ENCODE measurements at regions not wholly inside any gene's neighbourhood (a gene's known extent, or its start where the extent isn't known, plus 50 kb on each side); places are given as distances from the start of the nearest gene placed in this dataset.

GRCh38 chr1:96358057-96358456, 363.5 kb upstream of the PTBP2 start:
- Histone ChIP-seq H3K27me3 (ENCODE audit: insufficient read depth, low read length) (no peaks in the 10 kb centered on the region), H3K4me3 (ENCODE audit: insufficient read depth, low read length) (no peak overlapping the region), H3K4me1 (ENCODE audit: insufficient read depth, low read length) (peaks cover 25% of the 10 kb centered on the region), H3K4me2 (ENCODE audit: insufficient read depth, low read length) (no peak overlapping the region), H2AFZ (ENCODE audit: low read length) (no peak overlapping the region), H3K79me2 (ENCODE audit: insufficient read depth, low read length) (no peaks in the 10 kb centered on the region), H3K9me3 (ENCODE audit: low read depth, low read length) (no peaks in the 10 kb centered on the region), H3K36me3 (ENCODE audit: insufficient read depth, low read length) (no peaks in the 10 kb centered on the region), H4K20me1 (ENCODE audit: insufficient read depth, low read length) (no peaks in the 10 kb centered on the region), H3K27ac (ENCODE audit: low read depth, low read length) (no peak overlapping the region)
- DNase-seq (ENCODE audit: insufficient read length, low spot score, missing footprints) = no peak
- no peak for TF ChIP-seq CTCF (IDR thresholded peaks at IDR 0.05; ENCODE audit: extremely low read depth, low read depth, low read length)

DNA sequence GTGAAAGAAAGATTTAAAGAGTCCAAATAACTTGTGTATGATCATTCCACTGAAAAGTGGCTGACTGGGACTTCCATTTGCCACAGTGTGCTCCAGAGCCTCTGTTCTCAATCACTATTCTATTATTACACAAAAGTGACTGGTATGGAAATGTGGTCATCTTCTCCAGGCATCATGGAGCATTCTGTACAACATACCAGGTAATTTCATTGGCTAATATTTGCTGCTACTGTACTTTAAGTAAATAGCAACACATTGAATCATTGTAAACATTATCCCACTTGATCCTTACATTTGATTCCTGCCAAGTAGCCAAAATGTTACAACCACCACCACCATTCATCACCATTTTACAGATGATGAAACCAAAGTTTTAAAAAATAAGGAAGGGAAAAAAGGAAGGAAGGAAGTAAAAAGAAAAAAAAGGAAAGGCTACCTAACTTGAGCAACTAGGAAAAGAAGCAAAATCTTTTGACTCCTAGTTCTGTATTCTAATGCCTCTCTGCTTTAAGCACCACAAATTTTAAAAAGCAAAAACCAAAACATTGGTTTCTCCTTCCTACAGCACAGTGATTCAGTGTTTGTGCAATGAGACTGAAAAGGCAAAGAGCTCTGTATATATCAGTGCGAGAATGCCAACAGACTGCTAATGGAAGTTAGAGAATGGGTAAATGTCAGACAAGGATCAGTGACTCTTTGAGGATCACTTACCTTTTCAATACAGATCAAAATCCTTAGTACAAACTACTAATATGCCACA, 361.4 kb upstream of the PTBP2 start:
- H4K20me1 ChIP-seq (ENCODE audit: insufficient read depth, low read length) = no peaks in the 10 kb centered on the region
- H3K79me2 ChIP-seq (ENCODE audit: insufficient read depth, low read length) = no peaks in the 10 kb centered on the region
- H3K36me3 ChIP-seq (ENCODE audit: insufficient read depth, low read length) = no peaks in the 10 kb centered on the region
- H3K9me3 ChIP-seq (ENCODE audit: low read depth, low read length) = no peaks in the 10 kb centered on the region
- no peak for DNase-seq (ENCODE audit: insufficient read length, low spot score, missing footprints)
- no peak for TF ChIP-seq CTCF (IDR thresholded peaks at IDR 0.05; ENCODE audit: extremely low read depth, low read depth, low read length)
- no peak overlapping the region for H3K27ac ChIP-seq (ENCODE audit: low read depth, low read length)
- no peak overlapping the region for H3K4me3 ChIP-seq (ENCODE audit: insufficient read depth, low read length)
- H3K4me2 ChIP-seq (ENCODE audit: insufficient read depth, low read length) = no peak overlapping the region
- H2AFZ ChIP-seq (ENCODE audit: low read length) = no peak overlapping the region
- H3K27me3 ChIP-seq (ENCODE audit: insufficient read depth, low read length) = no peaks in the 10 kb centered on the region
- H3K4me1 ChIP-seq (ENCODE audit: insufficient read depth, low read length) = peaks cover 46% of the 10 kb centered on the region

GRCh38 chr1:96361271-96361856, 360.2 kb upstream of the PTBP2 start:
- Histone ChIP-seq H3K79me2 (ENCODE audit: insufficient read depth, low read length) (no peaks in the 10 kb centered on the region), H3K36me3 (ENCODE audit: insufficient read depth, low read length) (no peaks in the 10 kb centered on the region), H3K9me3 (ENCODE audit: low read depth, low read length) (no peaks in the 10 kb centered on the region), H3K27me3 (ENCODE audit: insufficient read depth, low read length) (no peaks in the 10 kb centered on the region), H3K27ac (ENCODE audit: low read depth, low read length) (no peak overlapping the region), H3K4me1 (ENCODE audit: insufficient read depth, low read length) (peaks cover 54% of the 10 kb centered on the region), H4K20me1 (ENCODE audit: insufficient read depth, low read length) (no peaks in the 10 kb centered on the region), H2AFZ (ENCODE audit: low read length) (no peak overlapping the region), H3K4me2 (ENCODE audit: insufficient read depth, low read length) (no peak overlapping the region), H3K4me3 (ENCODE audit: insufficient read depth, low read length) (no peak overlapping the region)
- TF ChIP-seq CTCF (IDR thresholded peaks at IDR 0.05; ENCODE audit: extremely low read depth, low read depth, low read length) = no peak
- DNase-seq (ENCODE audit: insufficient read length, low spot score, missing footprints) = no peak

- DNase-seq (ENCODE audit: insufficient read length, low spot score, missing footprints) = no peak
- TF ChIP-seq CTCF (IDR thresholded peaks at IDR 0.05; ENCODE audit: extremely low read depth, low read depth, low read length) = no peak
- H3K4me3 ChIP-seq (ENCODE audit: insufficient read depth, low read length) = no peak overlapping the region
Measured at GRCh38 chr1:96361961-96362360, 359.6 kb upstream of the PTBP2 start.

More at GRCh38 chr1:96361961-96362360, 359.6 kb upstream of the PTBP2 start:
- no peaks in the 10 kb centered on the region for H3K27me3 ChIP-seq (ENCODE audit: insufficient read depth, low read length)
- no peaks in the 10 kb centered on the region for H3K36me3 ChIP-seq (ENCODE audit: insufficient read depth, low read length)
- no peaks in the 10 kb centered on the region for H4K20me1 ChIP-seq (ENCODE audit: insufficient read depth, low read length)
- no peaks in the 10 kb centered on the region for H3K79me2 ChIP-seq (ENCODE audit: insufficient read depth, low read length)
- peak overlapping the region; percentile 43 for H3K4me2 ChIP-seq (ENCODE audit: insufficient read depth, low read length)
- H2AFZ ChIP-seq (ENCODE audit: low read length) = no peak overlapping the region
- peak overlapping the region; percentile 54 for H3K27ac ChIP-seq (ENCODE audit: low read depth, low read length)
- H3K4me1 ChIP-seq (ENCODE audit: insufficient read depth, low read length) = peaks cover 59% of the 10 kb centered on the region
- H3K9me3 ChIP-seq (ENCODE audit: low read depth, low read length) = no peaks in the 10 kb centered on the region
